ENCODE measurements at regions not wholly inside any gene's neighbourhood (a gene's known extent, or its start where the extent isn't known, plus 50 kb on each side); places are given as distances from the start of the nearest gene placed in this dataset.
"Not testable (repeated sequence)": the region's sequence is repeated elsewhere in the genome, so short reads cannot be mapped to it uniquely, and the experiment has no call there.

DNA sequence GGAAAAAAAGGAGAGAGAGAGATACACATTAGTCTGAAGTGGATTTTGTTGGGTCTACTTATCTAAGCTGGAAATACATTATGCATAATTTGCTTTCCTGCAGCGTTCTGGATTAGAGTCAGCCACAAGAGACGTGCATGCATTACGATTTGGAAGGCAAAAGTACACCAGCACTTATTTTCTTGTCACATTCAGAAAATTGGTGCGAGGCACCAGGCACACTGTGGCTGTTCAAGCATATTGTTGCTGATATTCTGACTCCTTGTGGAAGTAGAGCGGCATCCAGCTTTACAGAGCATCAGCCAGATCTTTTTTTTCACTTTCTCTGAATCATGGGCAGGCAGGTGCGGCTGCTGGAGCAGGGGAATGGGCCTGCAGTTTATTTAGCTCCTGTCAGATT, 905.6 kb upstream of the SPRY2 start:
- Histone ChIP-seq H3K36me3 (no peaks in the 10 kb centered on the region), H3K4me3 (no peak overlapping the region), H3K9ac (ENCODE audit: low read depth in 2 of 2, low read length in 2 of 2) (no peak overlapping the region), H3K27ac (no peak overlapping the region), H3K9me3 (no peaks in the 10 kb centered on the region), H3K27me3 (no peaks in the 10 kb centered on the region), H3K4me1 (no peaks in the 10 kb centered on the region)
- TF ChIP-seq, protein P1, sequence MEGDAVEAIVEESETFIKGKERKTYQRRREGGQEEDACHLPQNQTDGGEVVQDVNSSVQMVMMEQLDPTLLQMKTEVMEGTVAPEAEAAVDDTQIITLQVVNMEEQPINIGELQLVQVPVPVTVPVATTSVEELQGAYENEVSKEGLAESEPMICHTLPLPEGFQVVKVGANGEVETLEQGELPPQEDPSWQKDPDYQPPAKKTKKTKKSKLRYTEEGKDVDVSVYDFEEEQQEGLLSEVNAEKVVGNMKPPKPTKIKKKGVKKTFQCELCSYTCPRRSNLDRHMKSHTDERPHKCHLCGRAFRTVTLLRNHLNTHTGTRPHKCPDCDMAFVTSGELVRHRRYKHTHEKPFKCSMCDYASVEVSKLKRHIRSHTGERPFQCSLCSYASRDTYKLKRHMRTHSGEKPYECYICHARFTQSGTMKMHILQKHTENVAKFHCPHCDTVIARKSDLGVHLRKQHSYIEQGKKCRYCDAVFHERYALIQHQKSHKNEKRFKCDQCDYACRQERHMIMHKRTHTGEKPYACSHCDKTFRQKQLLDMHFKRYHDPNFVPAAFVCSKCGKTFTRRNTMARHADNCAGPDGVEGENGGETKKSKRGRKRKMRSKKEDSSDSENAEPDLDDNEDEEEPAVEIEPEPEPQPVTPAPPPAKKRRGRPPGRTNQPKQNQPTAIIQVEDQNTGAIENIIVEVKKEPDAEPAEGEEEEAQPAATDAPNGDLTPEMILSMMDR (IDR thresholded peaks at IDR 0.05): no peak
- DNase-seq: no peak
- intact Hi-C loops (cut with DNase I): no loop called here

DNA sequence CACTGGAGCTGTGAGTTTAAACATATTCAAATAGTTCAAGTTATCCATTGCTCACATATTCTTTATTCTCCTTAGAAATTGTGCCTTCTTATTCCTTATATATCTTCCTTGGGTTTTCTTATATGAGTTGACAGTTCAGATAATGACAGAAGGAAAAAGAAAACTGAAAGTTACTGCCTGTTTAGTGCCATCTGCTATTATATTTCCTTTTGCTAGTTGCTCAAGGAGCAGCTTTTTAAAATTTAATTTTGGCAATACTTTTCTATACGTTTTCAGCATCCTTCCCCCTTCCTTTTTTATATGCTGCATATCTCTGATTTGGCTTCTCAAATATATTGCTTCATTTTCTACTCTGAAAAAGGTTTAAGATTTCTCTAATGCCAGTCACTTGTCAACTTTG, 903.1 kb upstream of the SPRY2 start:
- no peaks in the 10 kb centered on the region for H3K27me3 ChIP-seq
- no peaks in the 10 kb centered on the region for H3K36me3 ChIP-seq
- intact Hi-C loops (cut with DNase I): no loop called here
- H3K9me3 ChIP-seq: no peaks in the 10 kb centered on the region
- H3K27ac ChIP-seq: no peak overlapping the region
- H3K4me3 ChIP-seq: no peak overlapping the region
- TF ChIP-seq, protein P1 (IDR thresholded peaks at IDR 0.05): no peak
- DNase-seq: no peak
- H3K9ac ChIP-seq (ENCODE audit: low read depth in 2 of 2, low read length in 2 of 2): no peak overlapping the region
- no peaks in the 10 kb centered on the region for H3K4me1 ChIP-seq

DNA sequence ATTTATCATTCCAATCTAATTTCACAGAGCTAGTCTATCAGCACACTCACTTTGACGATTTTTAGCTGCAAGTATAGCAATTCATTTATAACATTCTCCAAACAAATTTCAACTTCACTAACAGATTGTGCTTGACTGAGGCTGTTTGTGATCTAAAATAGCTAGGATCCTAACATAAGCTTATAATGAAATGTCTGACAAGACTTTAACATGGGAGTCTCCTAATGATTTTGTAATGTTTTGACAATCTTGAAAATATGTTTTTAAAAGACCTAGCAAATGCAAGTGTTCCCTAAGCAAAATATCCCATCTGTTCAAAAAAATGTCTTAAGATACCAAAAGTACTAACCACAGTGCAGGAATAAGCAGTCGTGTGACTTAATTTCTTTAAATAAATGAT, 889.5 kb upstream of the SPRY2 start:
- H3K4me1 ChIP-seq: no peaks in the 10 kb centered on the region
- DNase-seq: no peak
- TF ChIP-seq, protein P1 (IDR thresholded peaks at IDR 0.05): no peak
- no peaks in the 10 kb centered on the region for H3K27me3 ChIP-seq
- no peak overlapping the region for H3K4me3 ChIP-seq
- no peak overlapping the region for H3K9ac ChIP-seq (ENCODE audit: low read depth in 2 of 2, low read length in 2 of 2)
- intact Hi-C loops (cut with DNase I): no loop called here
- H3K9me3 ChIP-seq: no peaks in the 10 kb centered on the region
- no peaks in the 10 kb centered on the region for H3K36me3 ChIP-seq
- H3K27ac ChIP-seq: no peak overlapping the region

DNA sequence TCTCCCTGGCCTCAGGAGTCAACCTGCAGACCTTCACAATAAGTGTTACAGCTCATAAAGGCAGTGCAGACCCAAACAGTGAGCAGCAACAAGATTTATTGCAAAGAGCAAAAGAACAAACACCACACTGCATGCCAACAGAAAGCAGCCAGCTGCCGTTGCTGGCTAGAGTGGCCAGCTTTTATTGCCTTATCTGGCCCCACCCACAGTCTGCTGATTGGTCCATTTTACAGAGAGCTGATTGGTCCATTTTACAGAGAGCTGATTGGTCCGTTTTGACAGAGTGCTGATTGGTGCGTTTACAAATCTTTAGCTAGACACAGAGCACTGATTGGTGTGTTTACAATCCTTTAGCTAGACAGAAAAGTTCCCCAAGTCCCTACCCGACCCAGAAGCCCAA, 885.9 kb upstream of the SPRY2 start:
- H3K4me3 ChIP-seq; H3K9ac ChIP-seq (ENCODE audit: low read depth in 2 of 2, low read length in 2 of 2); H3K9me3 ChIP-seq; H3K27ac ChIP-seq; H3K36me3 ChIP-seq; intact Hi-C loops (cut with DNase I); H3K4me1 ChIP-seq; H3K27me3 ChIP-seq; DNase-seq: not testable (repeated sequence)

DNA sequence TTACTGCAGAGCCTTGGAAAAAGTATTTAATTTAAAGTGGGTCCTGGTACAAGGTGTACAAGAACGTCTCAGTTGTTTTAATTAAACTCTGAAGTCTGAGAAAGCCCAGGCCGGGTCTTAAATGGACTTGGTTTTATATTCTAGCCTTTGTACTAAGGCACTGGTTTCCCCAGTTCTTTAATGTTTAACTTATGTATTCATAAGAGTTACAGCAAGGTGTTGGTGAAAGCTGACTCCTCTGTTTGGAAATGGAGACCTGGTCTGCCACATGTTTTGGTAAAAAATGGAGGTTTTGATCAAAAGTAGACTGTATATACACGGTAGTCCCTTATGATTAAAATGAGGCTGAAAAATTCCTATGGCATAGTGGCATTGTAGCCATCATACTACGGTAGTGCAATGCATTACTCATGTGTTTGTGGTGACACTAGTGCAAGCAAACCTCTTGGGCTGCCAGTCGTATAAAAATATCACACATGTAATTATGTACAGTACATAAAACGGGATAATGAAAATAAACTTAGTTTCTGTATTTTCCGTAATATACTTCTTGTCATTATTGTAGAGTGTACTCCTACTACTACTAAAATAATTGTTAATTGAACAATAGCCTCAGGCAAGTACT, 883.4 kb upstream of the SPRY2 start:
- Histone ChIP-seq H3K4me3 (no peak overlapping the region), H3K27me3 (no peaks in the 10 kb centered on the region), H3K9ac (ENCODE audit: low read depth in 2 of 2, low read length in 2 of 2) (no peak overlapping the region), H3K27ac (peak overlapping the region; percentile 56), H3K36me3 (no peaks in the 10 kb centered on the region), H3K4me1 (no peaks in the 10 kb centered on the region), H3K9me3 (no peaks in the 10 kb centered on the region)
- no peak for DNase-seq
- TF ChIP-seq, protein P1 (IDR thresholded peaks at IDR 0.05): no peak
- intact Hi-C loops (cut with DNase I): no loop called here

DNA sequence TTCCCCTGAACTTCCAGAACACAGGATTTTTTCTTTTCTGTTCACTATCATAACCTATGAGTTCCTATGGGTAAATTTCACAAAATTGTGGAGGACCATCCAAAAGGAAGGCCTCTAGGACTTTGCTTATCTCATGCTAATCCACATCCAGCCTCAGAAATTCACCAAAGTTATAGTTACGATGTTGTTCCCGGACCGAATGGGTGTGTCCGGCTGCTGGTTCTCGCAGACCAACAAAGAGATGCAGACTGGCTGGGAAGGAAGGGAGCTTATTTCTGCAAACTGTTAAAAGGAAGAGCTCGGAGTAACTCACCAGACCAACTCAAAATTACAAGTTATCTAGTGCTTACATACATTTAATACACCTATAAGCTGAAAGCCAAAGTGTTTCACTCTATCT, 882.9 kb upstream of the SPRY2 start:
- peak overlapping the region in 1 of 2 donors; percentile 26 for H3K9ac ChIP-seq (ENCODE audit: low read depth in 2 of 2, low read length in 2 of 2)
- H3K27ac ChIP-seq: peak overlapping the region; percentile 56
- no peak overlapping the region for H3K4me3 ChIP-seq
- no peaks in the 10 kb centered on the region for H3K36me3 ChIP-seq
- H3K27me3 ChIP-seq: no peaks in the 10 kb centered on the region
- no peaks in the 10 kb centered on the region for H3K4me1 ChIP-seq
- TF ChIP-seq, protein P1 (IDR thresholded peaks at IDR 0.05): no peak
- DNase-seq: peak; percentile 36
- intact Hi-C loops (cut with DNase I): no loop called here
- H3K9me3 ChIP-seq: no peaks in the 10 kb centered on the region

Data from colonic mucosa (tissue), 4 donors.